A549 (cell line): ENCODE measurements at regions not wholly inside any gene's neighbourhood (a gene's known extent, or its start where the extent isn't known, plus 50 kb on each side); places are given as distances from the start of the nearest gene placed in this dataset.

Experiments
- MYC ChIP-seq: IDR thresholded peaks from 2 replicates; pipeline ENCODE4 v1.6.1; 2012; ENCODE audit warnings: mild to moderate bottlenecking, inconsistent platforms, low read length, improper control_type of control experiment, borderline replicate concordance
- NFE2L2 ChIP-seq: fragments of 150-350 bp; conservative IDR thresholded peaks from 2 replicates; pipeline ENCODE4 v1.6.1; 2014; ENCODE audit warnings: low read length
- POLR2A ChIP-seq: IDR thresholded peaks from 2 replicates; pipeline ENCODE4 v1.6.1; 2012; ENCODE audit warnings: mild to moderate bottlenecking, low read length
- RARB ChIP-seq: fragments of 250-450 bp; sonication (Bioruptor Pico); IDR thresholded peaks from 2 replicates; pipeline ENCODE4 v1.8.0; 2021; ENCODE audit warnings: mild to moderate bottlenecking, moderate library complexity
- TF ChIP-seq, protein P1 (sequence below): fragments of >200 bp; sonication (Bioruptor Twin); formaldehyde crosslinking; IDR thresholded peaks from 3 replicates; pipeline ENCODE4 v1.5.1; 2016
- TF ChIP-seq, protein P2 (sequence below): fragments of 450-650 bp; IDR thresholded peaks from 2 replicates; pipeline ENCODE4 v1.6.1; 2014; ENCODE audit warnings: antibody characterized with exemption

DNA sequence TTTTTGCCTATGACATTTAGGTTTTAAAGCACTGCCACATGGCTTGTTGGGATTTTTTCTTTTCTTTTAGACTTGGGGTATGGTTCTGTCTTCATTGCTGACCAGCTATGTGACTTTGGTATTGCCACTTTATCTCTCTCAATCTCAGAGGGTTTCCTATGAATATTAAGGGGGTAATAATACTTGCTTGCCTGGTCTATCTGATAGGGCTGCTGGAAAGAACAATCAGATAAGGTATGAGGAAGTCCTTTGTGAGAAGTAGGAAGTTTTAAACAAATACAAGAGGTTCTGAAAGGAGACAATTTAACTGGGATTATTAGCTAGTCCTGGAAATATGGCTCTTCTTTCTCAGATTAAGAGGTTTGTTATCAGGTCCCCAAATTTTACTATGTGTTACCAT, 80.8 kb downstream of the ZNF92 start:
- no peak for TF ChIP-seq POLR2A
- TF ChIP-seq, protein P1, sequence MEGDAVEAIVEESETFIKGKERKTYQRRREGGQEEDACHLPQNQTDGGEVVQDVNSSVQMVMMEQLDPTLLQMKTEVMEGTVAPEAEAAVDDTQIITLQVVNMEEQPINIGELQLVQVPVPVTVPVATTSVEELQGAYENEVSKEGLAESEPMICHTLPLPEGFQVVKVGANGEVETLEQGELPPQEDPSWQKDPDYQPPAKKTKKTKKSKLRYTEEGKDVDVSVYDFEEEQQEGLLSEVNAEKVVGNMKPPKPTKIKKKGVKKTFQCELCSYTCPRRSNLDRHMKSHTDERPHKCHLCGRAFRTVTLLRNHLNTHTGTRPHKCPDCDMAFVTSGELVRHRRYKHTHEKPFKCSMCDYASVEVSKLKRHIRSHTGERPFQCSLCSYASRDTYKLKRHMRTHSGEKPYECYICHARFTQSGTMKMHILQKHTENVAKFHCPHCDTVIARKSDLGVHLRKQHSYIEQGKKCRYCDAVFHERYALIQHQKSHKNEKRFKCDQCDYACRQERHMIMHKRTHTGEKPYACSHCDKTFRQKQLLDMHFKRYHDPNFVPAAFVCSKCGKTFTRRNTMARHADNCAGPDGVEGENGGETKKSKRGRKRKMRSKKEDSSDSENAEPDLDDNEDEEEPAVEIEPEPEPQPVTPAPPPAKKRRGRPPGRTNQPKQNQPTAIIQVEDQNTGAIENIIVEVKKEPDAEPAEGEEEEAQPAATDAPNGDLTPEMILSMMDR, result no peak
- TF ChIP-seq, protein P2, sequence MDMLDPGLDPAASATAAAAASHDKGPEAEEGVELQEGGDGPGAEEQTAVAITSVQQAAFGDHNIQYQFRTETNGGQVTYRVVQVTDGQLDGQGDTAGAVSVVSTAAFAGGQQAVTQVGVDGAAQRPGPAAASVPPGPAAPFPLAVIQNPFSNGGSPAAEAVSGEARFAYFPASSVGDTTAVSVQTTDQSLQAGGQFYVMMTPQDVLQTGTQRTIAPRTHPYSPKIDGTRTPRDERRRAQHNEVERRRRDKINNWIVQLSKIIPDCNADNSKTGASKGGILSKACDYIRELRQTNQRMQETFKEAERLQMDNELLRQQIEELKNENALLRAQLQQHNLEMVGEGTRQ, result no peak
- TF ChIP-seq NFE2L2, result no peak
- TF ChIP-seq RARB (CRISPR knock-in tag), result no peak
- TF ChIP-seq MYC, result no peak
